GM23338 (cell line): ENCODE measurements at regions not wholly inside any gene's neighbourhood (a gene's known extent, or its start where the extent isn't known, plus 50 kb on each side); places are given as distances from the start of the nearest gene placed in this dataset.

Source experiments
- ATAC-seq: fragments of 200-7000 bp; cut with Tn5 transposase; 3 replicates; pipeline ENCODE4 v1.9.1; 2020
- DNase-seq: peaks from one replicate; pipeline ENCODE4 v3.0.0-alpha.2; 2015; ENCODE audit warnings: low spot score
- H2AFZ ChIP-seq: fragments of 200-600 bp; sonication (generic); 2 replicates; pipeline ENCODE4 v1.8.0; 2016; ENCODE audit warnings: antibody characterized with exemption, mild to moderate bottlenecking, moderate library complexity
- H3F3A ChIP-seq: fragments of 200-600 bp; sonication (generic); replicated peaks from 2 replicates; pipeline ENCODE4 v1.8.0; 2017; ENCODE audit warnings: antibody characterized with exemption, mixed run types, low read depth
- H3K27ac ChIP-seq: fragments of 200-600 bp; sonication (generic); 2 replicates; pipeline ENCODE4 v1.6.1; 2016; ENCODE audit warnings: low read depth
- H3K27me3 ChIP-seq: fragments of 200-600 bp; sonication (generic); 2 replicates; pipeline ENCODE4 v1.8.0; 2016; ENCODE audit warnings: mild to moderate bottlenecking, mixed run types, moderate library complexity; ENCODE audit not compliant: insufficient read depth
- H3K36me3 ChIP-seq: fragments of 200-600 bp; sonication (generic); 2 replicates; pipeline ENCODE4 v1.8.0; 2016; ENCODE audit warnings: mild to moderate bottlenecking; ENCODE audit not compliant: insufficient read depth
- H3K4me1 ChIP-seq: fragments of 200-600 bp; sonication (generic); 2 replicates; pipeline ENCODE4 v1.8.0; 2016; ENCODE audit warnings: mild to moderate bottlenecking, moderate library complexity; ENCODE audit not compliant: insufficient read depth
- H3K4me2 ChIP-seq: fragments of 200-600 bp; sonication (generic); 2 replicates; pipeline ENCODE4 v1.7.1; 2017; ENCODE audit warnings: mixed run types
- H3K4me3 ChIP-seq: fragments of 200-600 bp; sonication (generic); 2 replicates; pipeline ENCODE4 v1.6.1; 2016; ENCODE audit warnings: mixed run types
- H3K79me2 ChIP-seq: fragments of 200-600 bp; sonication (generic); replicated peaks from 2 replicates; pipeline ENCODE4 v1.8.0; 2017; ENCODE audit warnings: mild to moderate bottlenecking; ENCODE audit not compliant: insufficient read depth
- H3K9me2 ChIP-seq: fragments of 200-600 bp; sonication (generic); 2 replicates; pipeline ENCODE4 v1.8.0; 2017; ENCODE audit not compliant: insufficient read depth
- H4K20me1 ChIP-seq: fragments of 200-600 bp; sonication (generic); replicated peaks from 2 replicates; pipeline ENCODE4 v1.8.0; 2017; ENCODE audit warnings: mild to moderate bottlenecking; ENCODE audit not compliant: insufficient read depth
- H3K27ac Mint-ChIP-seq: 2 replicates; pipeline ENCODE4 v1.8.0; 2020; ENCODE audit warnings: inconsistent platforms, mild to moderate bottlenecking, moderate library complexity, mixed read lengths
- H3K27me3 Mint-ChIP-seq: 3 replicates; pipeline ENCODE4 v1.8.0; 2022; ENCODE audit warnings: low read depth, mild to moderate bottlenecking, moderate library complexity, mixed read lengths, inconsistent platforms; ENCODE audit not compliant: insufficient read depth, poor library complexity
- H3K36me3 Mint-ChIP-seq: 3 replicates; pipeline ENCODE4 v1.8.0; 2021; ENCODE audit warnings: low read depth, mild to moderate bottlenecking, inconsistent platforms, moderate library complexity, mixed read lengths
- H3K4me1 Mint-ChIP-seq: 3 replicates; pipeline ENCODE4 v1.8.0; 2020; ENCODE audit warnings: mild to moderate bottlenecking, inconsistent platforms, mixed read lengths
- H3K4me3 Mint-ChIP-seq: 3 replicates; pipeline ENCODE4 v1.8.0; 2021; ENCODE audit warnings: moderate library complexity, mild to moderate bottlenecking, inconsistent platforms, mixed read lengths
- H3K9me3 Mint-ChIP-seq: 3 replicates; pipeline ENCODE4 v1.8.0; 2020; ENCODE audit warnings: moderate library complexity, mild to moderate bottlenecking, inconsistent platforms, mixed read lengths
- CREB1 ChIP-seq: fragments of 250-450 bp; sonication (Bioruptor Pico); IDR thresholded peaks from 2 replicates; pipeline ENCODE4 v1.5.0; 2020; ENCODE audit warnings: low read depth, mild to moderate bottlenecking, moderate library complexity
- EZH2 ChIP-seq: fragments of 200-600 bp; sonication (generic); IDR thresholded peaks from one replicate; pipeline ENCODE4 v1.8.0; 2017; ENCODE audit warnings: antibody characterized with exemption, mild to moderate bottlenecking, low read depth; ENCODE audit not compliant: unreplicated experiment
- EZH2phosphoT487 ChIP-seq: fragments of 200-600 bp; sonication (generic); IDR thresholded peaks from one replicate; pipeline ENCODE4 v1.8.1; 2018; ENCODE audit warnings: antibody characterized with exemption; ENCODE audit not compliant: unreplicated experiment
- JUNB ChIP-seq: IDR thresholded peaks from one replicate; pipeline ENCODE4 v1.6.1; 2016; ENCODE audit warnings: antibody characterized with exemption; ENCODE audit not compliant: unreplicated experiment
- NANOG ChIP-seq: IDR thresholded peaks from 2 replicates; pipeline ENCODE4 v1.6.1; 2016; ENCODE audit warnings: antibody characterized with exemption, borderline replicate concordance
- POLR2AphosphoS5 ChIP-seq: IDR thresholded peaks from 2 replicates; pipeline ENCODE4 v1.6.1; 2016; ENCODE audit warnings: antibody characterized with exemption, low read depth
- STAT1 ChIP-seq: IDR thresholded peaks from one replicate; pipeline ENCODE4 v1.6.1; 2016; ENCODE audit warnings: antibody characterized with exemption; ENCODE audit not compliant: unreplicated experiment
- ZNF114 ChIP-seq: fragments of 250-450 bp; sonication (Bioruptor Pico); IDR thresholded peaks from 2 replicates; pipeline ENCODE4 v1.5.0; 2020; ENCODE audit warnings: mild to moderate bottlenecking, moderate library complexity
- ZNF331 ChIP-seq: fragments of 250-450 bp; sonication (Bioruptor Pico); IDR thresholded peaks from 2 replicates; pipeline ENCODE4 v1.5.0; 2020; ENCODE audit warnings: low read depth, mild to moderate bottlenecking, moderate library complexity
- TF ChIP-seq, protein P1 (sequence below): IDR thresholded peaks from one replicate; pipeline ENCODE4 v1.6.1; 2018; ENCODE audit warnings: antibody characterized with exemption; ENCODE audit not compliant: unreplicated experiment
- TF ChIP-seq, protein P2 (sequence below): IDR thresholded peaks from 2 replicates; pipeline ENCODE4 v1.6.1; 2016; ENCODE audit warnings: antibody characterized with exemption
- TF ChIP-seq, protein P3 (sequence below), 2 experiments: fragments of 200-600 bp in 1 of 2; sonication (generic) in 1 of 2; conservative IDR thresholded peaks; 2 replicates each; pipeline versions ENCODE4 v1.5.1 to v1.6.1; 2016 to 2017; ENCODE audit warnings: antibody characterized with exemption in 2 of 2, low read depth in 2 of 2, mild to moderate bottlenecking in 2 of 2, moderate library complexity in 1 of 2
- TF ChIP-seq, protein P4 (sequence below): fragments of 250-450 bp; sonication (Bioruptor Pico); IDR thresholded peaks from 2 replicates; pipeline ENCODE4 v1.5.0; 2020; ENCODE audit warnings: mild to moderate bottlenecking, moderate library complexity

GRCh38 chr1:79304131-79304530 is 297.6 kb upstream of the ADGRL4 start:
- H3K27ac ChIP-seq = no peak overlapping the region
- no peak overlapping the region for H3K4me3 Mint-ChIP-seq
- no peak for ATAC-seq

More at GRCh38 chr1:79304131-79304530, 297.6 kb upstream of the ADGRL4 start:
- Histone ChIP-seq H3K4me1 (peaks cover 13% of the 10 kb centered on the region), H3F3A (no peaks in the 10 kb centered on the region), H3K36me3 (no peaks in the 10 kb centered on the region), H3K27me3 (no peaks in the 10 kb centered on the region), H2AFZ (no peak overlapping the region), H4K20me1 (no peaks in the 10 kb centered on the region), H3K4me3 (no peak overlapping the region), H3K4me2 (no peak overlapping the region), H3K9me2 (no peaks in the 10 kb centered on the region), H3K79me2 (no peaks in the 10 kb centered on the region)
- no peak for DNase-seq
- Mint-ChIP-seq H3K4me1 (peaks cover 22% of the 10 kb centered on the region), H3K27ac (no peak overlapping the region), H3K27me3 (no peaks in the 10 kb centered on the region), H3K36me3 (no peaks in the 10 kb centered on the region), H3K9me3 (no peaks in the 10 kb centered on the region)
- TF ChIP-seq ZNF331 (CRISPR knock-in tag) = no peak
- TF ChIP-seq, protein P1, sequence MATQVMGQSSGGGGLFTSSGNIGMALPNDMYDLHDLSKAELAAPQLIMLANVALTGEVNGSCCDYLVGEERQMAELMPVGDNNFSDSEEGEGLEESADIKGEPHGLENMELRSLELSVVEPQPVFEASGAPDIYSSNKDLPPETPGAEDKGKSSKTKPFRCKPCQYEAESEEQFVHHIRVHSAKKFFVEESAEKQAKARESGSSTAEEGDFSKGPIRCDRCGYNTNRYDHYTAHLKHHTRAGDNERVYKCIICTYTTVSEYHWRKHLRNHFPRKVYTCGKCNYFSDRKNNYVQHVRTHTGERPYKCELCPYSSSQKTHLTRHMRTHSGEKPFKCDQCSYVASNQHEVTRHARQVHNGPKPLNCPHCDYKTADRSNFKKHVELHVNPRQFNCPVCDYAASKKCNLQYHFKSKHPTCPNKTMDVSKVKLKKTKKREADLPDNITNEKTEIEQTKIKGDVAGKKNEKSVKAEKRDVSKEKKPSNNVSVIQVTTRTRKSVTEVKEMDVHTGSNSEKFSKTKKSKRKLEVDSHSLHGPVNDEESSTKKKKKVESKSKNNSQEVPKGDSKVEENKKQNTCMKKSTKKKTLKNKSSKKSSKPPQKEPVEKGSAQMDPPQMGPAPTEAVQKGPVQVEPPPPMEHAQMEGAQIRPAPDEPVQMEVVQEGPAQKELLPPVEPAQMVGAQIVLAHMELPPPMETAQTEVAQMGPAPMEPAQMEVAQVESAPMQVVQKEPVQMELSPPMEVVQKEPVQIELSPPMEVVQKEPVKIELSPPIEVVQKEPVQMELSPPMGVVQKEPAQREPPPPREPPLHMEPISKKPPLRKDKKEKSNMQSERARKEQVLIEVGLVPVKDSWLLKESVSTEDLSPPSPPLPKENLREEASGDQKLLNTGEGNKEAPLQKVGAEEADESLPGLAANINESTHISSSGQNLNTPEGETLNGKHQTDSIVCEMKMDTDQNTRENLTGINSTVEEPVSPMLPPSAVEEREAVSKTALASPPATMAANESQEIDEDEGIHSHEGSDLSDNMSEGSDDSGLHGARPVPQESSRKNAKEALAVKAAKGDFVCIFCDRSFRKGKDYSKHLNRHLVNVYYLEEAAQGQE = no peak
- TF ChIP-seq EZH2phosphoT487 = no peak
- TF ChIP-seq, protein P2, sequence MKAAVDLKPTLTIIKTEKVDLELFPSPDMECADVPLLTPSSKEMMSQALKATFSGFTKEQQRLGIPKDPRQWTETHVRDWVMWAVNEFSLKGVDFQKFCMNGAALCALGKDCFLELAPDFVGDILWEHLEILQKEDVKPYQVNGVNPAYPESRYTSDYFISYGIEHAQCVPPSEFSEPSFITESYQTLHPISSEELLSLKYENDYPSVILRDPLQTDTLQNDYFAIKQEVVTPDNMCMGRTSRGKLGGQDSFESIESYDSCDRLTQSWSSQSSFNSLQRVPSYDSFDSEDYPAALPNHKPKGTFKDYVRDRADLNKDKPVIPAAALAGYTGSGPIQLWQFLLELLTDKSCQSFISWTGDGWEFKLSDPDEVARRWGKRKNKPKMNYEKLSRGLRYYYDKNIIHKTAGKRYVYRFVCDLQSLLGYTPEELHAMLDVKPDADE = no peak
- no peak for TF ChIP-seq STAT1
- no peak for TF ChIP-seq POLR2AphosphoS5
- TF ChIP-seq CREB1 (CRISPR knock-in tag) = no peak
- no peak for TF ChIP-seq NANOG
- TF ChIP-seq, protein P3, sequence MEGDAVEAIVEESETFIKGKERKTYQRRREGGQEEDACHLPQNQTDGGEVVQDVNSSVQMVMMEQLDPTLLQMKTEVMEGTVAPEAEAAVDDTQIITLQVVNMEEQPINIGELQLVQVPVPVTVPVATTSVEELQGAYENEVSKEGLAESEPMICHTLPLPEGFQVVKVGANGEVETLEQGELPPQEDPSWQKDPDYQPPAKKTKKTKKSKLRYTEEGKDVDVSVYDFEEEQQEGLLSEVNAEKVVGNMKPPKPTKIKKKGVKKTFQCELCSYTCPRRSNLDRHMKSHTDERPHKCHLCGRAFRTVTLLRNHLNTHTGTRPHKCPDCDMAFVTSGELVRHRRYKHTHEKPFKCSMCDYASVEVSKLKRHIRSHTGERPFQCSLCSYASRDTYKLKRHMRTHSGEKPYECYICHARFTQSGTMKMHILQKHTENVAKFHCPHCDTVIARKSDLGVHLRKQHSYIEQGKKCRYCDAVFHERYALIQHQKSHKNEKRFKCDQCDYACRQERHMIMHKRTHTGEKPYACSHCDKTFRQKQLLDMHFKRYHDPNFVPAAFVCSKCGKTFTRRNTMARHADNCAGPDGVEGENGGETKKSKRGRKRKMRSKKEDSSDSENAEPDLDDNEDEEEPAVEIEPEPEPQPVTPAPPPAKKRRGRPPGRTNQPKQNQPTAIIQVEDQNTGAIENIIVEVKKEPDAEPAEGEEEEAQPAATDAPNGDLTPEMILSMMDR (conservative IDR thresholded peaks at IDR 0.05; ENCODE audit: low read depth in 2 of 2) = no peak
- TF ChIP-seq EZH2 = no peak
- no peak for TF ChIP-seq ZNF114 (CRISPR knock-in tag)
- no peak for TF ChIP-seq JUNB
- TF ChIP-seq, protein P4, sequence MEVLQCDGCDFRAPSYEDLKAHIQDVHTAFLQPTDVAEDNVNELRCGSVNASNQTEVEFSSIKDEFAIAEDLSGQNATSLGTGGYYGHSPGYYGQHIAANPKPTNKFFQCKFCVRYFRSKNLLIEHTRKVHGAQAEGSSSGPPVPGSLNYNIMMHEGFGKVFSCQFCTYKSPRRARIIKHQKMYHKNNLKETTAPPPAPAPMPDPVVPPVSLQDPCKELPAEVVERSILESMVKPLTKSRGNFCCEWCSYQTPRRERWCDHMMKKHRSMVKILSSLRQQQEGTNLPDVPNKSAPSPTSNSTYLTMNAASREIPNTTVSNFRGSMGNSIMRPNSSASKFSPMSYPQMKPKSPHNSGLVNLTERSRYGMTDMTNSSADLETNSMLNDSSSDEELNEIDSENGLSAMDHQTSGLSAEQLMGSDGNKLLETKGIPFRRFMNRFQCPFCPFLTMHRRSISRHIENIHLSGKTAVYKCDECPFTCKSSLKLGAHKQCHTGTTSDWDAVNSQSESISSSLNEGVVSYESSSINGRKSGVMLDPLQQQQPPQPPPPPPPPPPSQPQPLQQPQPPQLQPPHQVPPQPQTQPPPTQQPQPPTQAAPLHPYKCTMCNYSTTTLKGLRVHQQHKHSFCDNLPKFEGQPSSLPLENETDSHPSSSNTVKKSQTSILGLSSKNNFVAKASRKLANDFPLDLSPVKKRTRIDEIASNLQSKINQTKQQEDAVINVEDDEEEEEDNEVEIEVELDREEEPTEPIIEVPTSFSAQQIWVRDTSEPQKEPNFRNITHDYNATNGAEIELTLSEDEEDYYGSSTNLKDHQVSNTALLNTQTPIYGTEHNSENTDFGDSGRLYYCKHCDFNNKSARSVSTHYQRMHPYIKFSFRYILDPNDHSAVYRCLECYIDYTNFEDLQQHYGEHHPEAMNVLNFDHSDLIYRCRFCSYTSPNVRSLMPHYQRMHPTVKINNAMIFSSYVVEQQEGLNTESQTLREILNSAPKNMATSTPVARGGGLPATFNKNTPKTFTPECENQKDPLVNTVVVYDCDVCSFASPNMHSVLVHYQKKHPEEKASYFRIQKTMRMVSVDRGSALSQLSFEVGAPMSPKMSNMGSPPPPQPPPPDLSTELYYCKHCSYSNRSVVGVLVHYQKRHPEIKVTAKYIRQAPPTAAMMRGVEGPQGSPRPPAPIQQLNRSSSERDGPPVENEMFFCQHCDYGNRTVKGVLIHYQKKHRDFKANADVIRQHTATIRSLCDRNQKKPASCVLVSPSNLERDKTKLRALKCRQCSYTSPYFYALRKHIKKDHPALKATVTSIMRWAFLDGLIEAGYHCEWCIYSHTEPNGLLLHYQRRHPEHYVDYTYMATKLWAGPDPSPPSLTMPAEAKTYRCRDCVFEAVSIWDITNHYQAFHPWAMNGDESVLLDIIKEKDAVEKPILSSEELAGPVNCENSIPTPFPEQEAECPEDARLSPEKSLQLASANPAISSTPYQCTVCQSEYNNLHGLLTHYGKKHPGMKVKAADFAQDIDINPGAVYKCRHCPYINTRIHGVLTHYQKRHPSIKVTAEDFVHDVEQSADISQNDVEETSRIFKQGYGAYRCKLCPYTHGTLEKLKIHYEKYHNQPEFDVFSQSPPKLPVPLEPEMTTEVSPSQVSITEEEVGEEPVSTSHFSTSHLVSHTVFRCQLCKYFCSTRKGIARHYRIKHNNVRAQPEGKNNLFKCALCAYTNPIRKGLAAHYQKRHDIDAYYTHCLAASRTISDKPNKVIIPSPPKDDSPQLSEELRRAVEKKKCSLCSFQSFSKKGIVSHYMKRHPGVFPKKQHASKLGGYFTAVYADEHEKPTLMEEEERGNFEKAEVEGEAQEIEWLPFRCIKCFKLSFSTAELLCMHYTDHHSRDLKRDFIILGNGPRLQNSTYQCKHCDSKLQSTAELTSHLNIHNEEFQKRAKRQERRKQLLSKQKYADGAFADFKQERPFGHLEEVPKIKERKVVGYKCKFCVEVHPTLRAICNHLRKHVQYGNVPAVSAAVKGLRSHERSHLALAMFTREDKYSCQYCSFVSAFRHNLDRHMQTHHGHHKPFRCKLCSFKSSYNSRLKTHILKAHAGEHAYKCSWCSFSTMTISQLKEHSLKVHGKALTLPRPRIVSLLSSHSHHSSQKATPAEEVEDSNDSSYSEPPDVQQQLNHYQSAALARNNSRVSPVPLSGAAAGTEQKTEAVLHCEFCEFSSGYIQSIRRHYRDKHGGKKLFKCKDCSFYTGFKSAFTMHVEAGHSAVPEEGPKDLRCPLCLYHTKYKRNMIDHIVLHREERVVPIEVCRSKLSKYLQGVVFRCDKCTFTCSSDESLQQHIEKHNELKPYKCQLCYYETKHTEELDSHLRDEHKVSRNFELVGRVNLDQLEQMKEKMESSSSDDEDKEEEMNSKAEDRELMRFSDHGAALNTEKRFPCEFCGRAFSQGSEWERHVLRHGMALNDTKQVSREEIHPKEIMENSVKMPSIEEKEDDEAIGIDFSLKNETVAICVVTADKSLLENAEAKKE (CRISPR knock-in tag) = no peak
